DND-41 (cell line): ENCODE measurements at regions not wholly inside any gene's neighbourhood (a gene's known extent, or its start where the extent isn't known, plus 50 kb on each side); places are given as distances from the start of the nearest gene placed in this dataset.

Experiments
- ATAC-seq: fragments of 200-7000 bp; cut with Tn5 transposase; 3 replicates; pipeline ENCODE4 v1.9.1; 2021; ENCODE audit warnings: low read depth; ENCODE audit not compliant: insufficient read depth
- DNase-seq: peaks from one replicate; pipeline ENCODE4 v3.0.0-alpha.2; 2020
- H2AFZ ChIP-seq: 2 replicates; pipeline ENCODE4 v1.6.0; 2012; ENCODE audit warnings: low read depth, low read length
- H3K27ac ChIP-seq: 2 replicates; pipeline ENCODE4 v1.5.1; 2012; ENCODE audit warnings: low read length, inconsistent platforms
- H3K27me3 ChIP-seq: fragments of 200-600 bp; sonication (generic); 2 replicates; pipeline ENCODE4 v1.6.0; 2012; ENCODE audit warnings: low read length, mild to moderate bottlenecking, inconsistent platforms; ENCODE audit not compliant: insufficient read depth, poor library complexity
- H3K36me3 ChIP-seq: 2 replicates; pipeline ENCODE4 v1.5.1; 2012; ENCODE audit warnings: low read length, inconsistent platforms; ENCODE audit not compliant: insufficient read depth
- H3K4me1 ChIP-seq: 2 replicates; pipeline ENCODE4 v1.5.1; 2012; ENCODE audit warnings: mild to moderate bottlenecking, low read length; ENCODE audit not compliant: insufficient read depth
- H3K4me2 ChIP-seq: 2 replicates; pipeline ENCODE4 v1.6.0; 2012; ENCODE audit warnings: mild to moderate bottlenecking, moderate library complexity, low read length, inconsistent platforms; ENCODE audit not compliant: insufficient read depth
- H3K4me3 ChIP-seq, 2 experiments: fragments of 200-600 bp in 1 of 2; shearing (Covaris generic) in 1 of 2; 2 replicates each; pipeline ENCODE4 v1.5.1; 2012 to 2016; ENCODE audit warnings: inconsistent platforms in 2 of 2, low read length in 2 of 2, mild to moderate bottlenecking in 2 of 2, low read depth in 1 of 2, moderate library complexity in 1 of 2
- H3K79me2 ChIP-seq: 2 replicates; pipeline ENCODE4 v1.6.0; 2012; ENCODE audit warnings: low read length, inconsistent platforms; ENCODE audit not compliant: insufficient read depth
- H3K9ac ChIP-seq: 2 replicates; pipeline ENCODE4 v1.6.0; 2012; ENCODE audit warnings: low read depth, mild to moderate bottlenecking, inconsistent platforms, low read length, moderate library complexity
- H3K9me3 ChIP-seq: 2 replicates; pipeline ENCODE4 v1.5.1; 2012; ENCODE audit warnings: low read length, moderate library complexity, mild to moderate bottlenecking, inconsistent platforms; ENCODE audit not compliant: insufficient read depth, severe bottlenecking
- H4K20me1 ChIP-seq: 2 replicates; pipeline ENCODE4 v1.6.0; 2012; ENCODE audit warnings: low read length; ENCODE audit not compliant: insufficient read depth
- CTCF ChIP-seq: IDR thresholded peaks from 2 replicates; pipeline ENCODE4 v1.5.1; 2012; ENCODE audit warnings: borderline replicate concordance, low read length, moderate library complexity, mild to moderate bottlenecking; ENCODE audit not compliant: poor library complexity, severe bottlenecking; ENCODE audit errors: extremely low read depth
- EZH2 ChIP-seq: IDR thresholded peaks from 3 replicates; pipeline ENCODE4 v1.6.1; 2012; ENCODE audit warnings: borderline replicate concordance, low read depth, mild to moderate bottlenecking, moderate library complexity, low read length, inconsistent platforms; ENCODE audit not compliant: severe bottlenecking

DNA sequence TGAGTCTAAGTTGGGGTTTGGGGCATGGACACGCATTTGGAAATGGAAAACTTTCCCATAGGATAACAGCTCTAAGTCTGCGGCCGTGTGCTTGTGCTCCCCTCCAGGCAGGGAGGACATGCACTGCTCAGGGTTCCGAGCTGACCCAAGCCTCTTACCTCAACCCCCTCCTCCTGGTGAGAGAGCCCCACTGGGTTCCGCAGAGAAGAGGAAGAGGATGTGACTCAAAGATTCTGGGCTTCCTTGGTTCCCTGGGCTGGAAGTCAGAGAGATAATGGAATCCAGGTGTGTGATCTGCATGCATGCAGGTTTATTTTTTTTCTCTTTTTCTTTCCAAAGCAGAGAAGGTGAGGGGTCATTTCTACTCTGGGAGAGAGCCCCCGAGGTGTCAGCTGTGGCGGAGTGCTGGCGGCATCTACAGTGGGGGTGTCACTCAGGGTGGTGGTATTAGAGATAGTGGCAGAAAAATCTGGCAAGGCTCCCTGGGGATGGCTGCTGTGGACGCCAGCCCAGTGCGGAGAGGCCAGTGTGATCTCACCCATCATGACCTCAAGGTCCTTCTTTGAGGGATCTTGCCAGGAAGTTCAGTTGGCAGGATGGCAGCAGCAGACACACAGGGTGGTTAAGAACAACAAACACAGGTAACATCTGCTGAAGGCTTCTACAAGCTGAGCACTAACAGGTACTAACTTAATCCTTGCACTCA is 168.7 kb upstream of the HAND2 start:
- Histone ChIP-seq H3K4me1 (no peaks in the 10 kb centered on the region), H4K20me1 (no peaks in the 10 kb centered on the region), H3K36me3 (no peaks in the 10 kb centered on the region), H3K9ac (no peak overlapping the region), H3K27ac (no peak overlapping the region), H2AFZ (no peak overlapping the region), H3K4me2 (no peak overlapping the region), H3K27me3 (no peaks in the 10 kb centered on the region), H3K4me3 (no peak overlapping the region), H3K79me2 (no peaks in the 10 kb centered on the region), H3K9me3 (no peaks in the 10 kb centered on the region)
- ATAC-seq (no peak), DNase-seq (no peak)
- TF ChIP-seq CTCF (no peak), EZH2 (no peak)

- TF ChIP-seq CTCF (no peak), EZH2 (no peak)
- Histone ChIP-seq H3K9ac (no peak overlapping the region), H3K4me1 (no peaks in the 10 kb centered on the region), H3K79me2 (no peaks in the 10 kb centered on the region), H3K27me3 (no peaks in the 10 kb centered on the region), H3K36me3 (no peaks in the 10 kb centered on the region), H4K20me1 (no peaks in the 10 kb centered on the region), H3K4me2 (no peak overlapping the region), H3K27ac (no peak overlapping the region), H3K4me3 (no peak overlapping the region), H3K9me3 (no peaks in the 10 kb centered on the region), H2AFZ (no peak overlapping the region)
- ATAC-seq (no peak), DNase-seq (no peak)
Measured at GRCh38 chr4:173697840-173698239, 167.8 kb upstream of the HAND2 start.

GRCh38 chr4:173696551-173696950 is 166.5 kb upstream of the HAND2 start:
- H3K4me3 ChIP-seq, result no peak overlapping the region
- DNase-seq, result no peak
- H3K9ac ChIP-seq, result no peak overlapping the region
- H2AFZ ChIP-seq, result no peak overlapping the region
- no peaks in the 10 kb centered on the region for H4K20me1 ChIP-seq
- H3K4me1 ChIP-seq, result no peaks in the 10 kb centered on the region
- H3K79me2 ChIP-seq, result no peaks in the 10 kb centered on the region
- H3K9me3 ChIP-seq, result no peaks in the 10 kb centered on the region
- no peak overlapping the region for H3K4me2 ChIP-seq
- H3K36me3 ChIP-seq, result no peaks in the 10 kb centered on the region
- ATAC-seq, result no peak
- no peak overlapping the region for H3K27ac ChIP-seq
- TF ChIP-seq CTCF, result no peak
- TF ChIP-seq EZH2, result no peak
- no peaks in the 10 kb centered on the region for H3K27me3 ChIP-seq
